ENCODE measurements at regions not wholly inside any gene's neighbourhood (a gene's known extent, or its start where the extent isn't known, plus 50 kb on each side); places are given as distances from the start of the nearest gene placed in this dataset.

DNA sequence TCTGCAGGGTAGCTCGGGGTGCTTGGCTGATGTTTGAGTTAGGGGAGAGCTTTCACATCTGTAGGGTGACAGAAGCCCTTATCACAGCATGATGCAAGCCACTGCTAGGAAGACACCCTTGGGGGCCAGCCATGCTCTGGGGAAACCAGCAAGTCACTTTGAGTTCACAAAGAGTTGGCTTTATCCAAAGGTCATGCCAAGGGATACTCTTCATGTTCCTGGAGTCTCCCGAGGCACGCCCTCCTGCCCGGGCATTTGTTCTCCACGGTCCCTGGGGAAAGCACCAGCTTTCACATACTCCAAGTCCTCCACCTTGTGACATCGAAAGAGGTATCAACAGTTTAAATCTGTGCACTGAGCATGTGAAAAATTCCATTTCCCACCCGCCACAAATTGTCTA lies 227.7 kb downstream of the VAPA start:
- H3K9ac ChIP-seq (ENCODE audit: insufficient read length) = no peak overlapping the region
- DNase-seq (ENCODE audit: low read depth, low spot score) = no peak
- no peak for TF ChIP-seq FOXP2 (optimal IDR thresholded peaks at IDR 0.05; ENCODE audit: control extremely low read depth, extremely low read length, insufficient read depth)
- TF ChIP-seq EZH2 (IDR thresholded peaks at IDR 0.05) = no peak
- TF ChIP-seq POLR2AphosphoS5 (IDR thresholded peaks at IDR 0.05; ENCODE audit: borderline replicate concordance, low read depth, low read length) = no peak
- no peak overlapping the region for H3K4me3 ChIP-seq
- H3K27ac ChIP-seq = no peak overlapping the region
- no peaks in the 10 kb centered on the region for H3K9me3 ChIP-seq (ENCODE audit: low read depth, low read length)
- no peaks in the 10 kb centered on the region for H3K36me3 ChIP-seq (ENCODE audit: insufficient read depth, low read length)

DNA sequence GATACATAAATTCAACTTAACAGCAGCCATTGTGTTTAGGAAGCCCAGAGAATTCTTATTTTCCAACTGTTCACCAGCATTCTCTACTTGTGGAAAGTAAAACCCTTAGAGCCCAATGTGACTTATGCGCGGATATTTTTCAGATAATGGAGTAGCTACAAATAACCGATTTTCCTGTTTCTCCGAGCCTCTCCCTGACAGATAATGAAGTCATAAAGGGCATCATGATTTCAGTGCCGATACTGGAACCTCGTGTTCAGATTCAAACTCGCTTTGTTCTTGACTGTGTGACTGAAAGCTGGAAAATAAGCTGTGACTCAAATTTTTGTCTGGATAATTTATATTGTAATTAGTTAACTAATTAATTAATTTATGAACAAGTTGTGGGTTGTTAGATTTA lies 228.2 kb downstream of the VAPA start:
- H3K27ac ChIP-seq = no peak overlapping the region
- no peak for DNase-seq (ENCODE audit: low read depth, low spot score)
- H3K9me3 ChIP-seq (ENCODE audit: low read depth, low read length) = no peaks in the 10 kb centered on the region
- no peak overlapping the region for H3K9ac ChIP-seq (ENCODE audit: insufficient read length)
- H3K4me3 ChIP-seq = no peak overlapping the region
- no peaks in the 10 kb centered on the region for H3K36me3 ChIP-seq (ENCODE audit: insufficient read depth, low read length)
- TF ChIP-seq FOXP2 (optimal IDR thresholded peaks at IDR 0.05; ENCODE audit: control extremely low read depth, extremely low read length, insufficient read depth) = no peak
- TF ChIP-seq POLR2AphosphoS5 (IDR thresholded peaks at IDR 0.05; ENCODE audit: borderline replicate concordance, low read depth, low read length) = no peak
- TF ChIP-seq EZH2 (IDR thresholded peaks at IDR 0.05) = no peak

DNA sequence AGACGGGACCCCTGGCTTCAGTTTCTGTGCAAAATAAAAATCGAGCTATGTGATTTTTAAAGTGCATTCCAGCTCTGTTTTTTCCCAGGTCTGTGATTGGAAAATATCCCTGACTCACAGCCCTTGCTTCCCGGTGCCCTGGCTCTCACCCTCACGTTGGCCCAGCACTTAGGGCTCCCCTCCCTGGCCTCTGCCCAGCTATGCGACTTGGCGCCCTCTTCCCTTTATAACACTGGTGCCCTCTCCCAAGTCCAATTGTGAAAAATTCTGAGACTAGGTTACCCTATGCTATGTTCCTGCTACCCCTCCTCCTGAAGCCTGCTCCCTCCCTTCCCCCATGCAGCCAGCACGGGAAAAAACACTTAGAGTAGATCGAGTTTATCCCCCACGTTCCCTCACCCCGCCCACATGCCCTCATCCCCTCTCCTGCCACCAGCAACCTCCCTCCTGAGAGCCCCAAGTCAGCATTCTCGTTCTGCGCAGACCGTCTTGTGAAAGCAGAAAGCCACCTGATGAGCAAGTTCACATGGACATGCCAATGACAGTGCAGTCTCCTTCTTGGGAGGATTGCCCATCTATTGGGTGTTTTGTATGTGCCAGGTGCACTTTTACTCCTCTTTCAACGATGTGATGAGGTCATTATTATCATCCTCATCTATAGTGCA lies 228.8 kb downstream of the VAPA start:
- no peak for DNase-seq (ENCODE audit: low read depth, low spot score)
- H3K36me3 ChIP-seq (ENCODE audit: insufficient read depth, low read length) = no peaks in the 10 kb centered on the region
- H3K4me3 ChIP-seq = no peak overlapping the region
- no peak overlapping the region for H3K9ac ChIP-seq (ENCODE audit: insufficient read length)
- H3K27ac ChIP-seq = no peak overlapping the region
- TF ChIP-seq FOXP2 (optimal IDR thresholded peaks at IDR 0.05; ENCODE audit: control extremely low read depth, extremely low read length, insufficient read depth) (no peak), EZH2 (IDR thresholded peaks at IDR 0.05) (no peak), POLR2AphosphoS5 (IDR thresholded peaks at IDR 0.05; ENCODE audit: borderline replicate concordance, low read depth, low read length) (no peak)
- no peaks in the 10 kb centered on the region for H3K9me3 ChIP-seq (ENCODE audit: low read depth, low read length)

DNA sequence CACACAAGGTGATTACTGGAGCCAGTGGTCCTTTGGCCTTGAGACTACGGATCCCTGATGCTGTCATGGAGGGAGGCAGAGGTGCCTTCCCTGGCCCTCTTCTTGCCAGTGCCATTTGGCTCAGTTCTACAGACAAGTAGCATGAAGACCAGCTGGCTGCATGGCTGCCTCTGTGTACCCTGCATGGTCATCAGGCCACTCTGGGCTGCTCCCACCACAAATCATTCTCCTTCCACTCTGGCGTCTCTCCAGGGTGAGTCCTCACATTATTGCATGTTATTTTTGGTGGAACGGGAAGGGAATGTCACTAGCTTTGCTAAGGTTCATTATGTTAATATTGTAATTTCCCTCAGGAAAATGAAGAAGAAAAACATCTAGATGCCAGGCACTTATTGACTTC lies 229.8 kb downstream of the VAPA start:
- no peak overlapping the region for H3K27ac ChIP-seq
- H3K36me3 ChIP-seq (ENCODE audit: insufficient read depth, low read length) = no peaks in the 10 kb centered on the region
- no peak for DNase-seq (ENCODE audit: low read depth, low spot score)
- TF ChIP-seq EZH2 (IDR thresholded peaks at IDR 0.05) = no peak
- no peak for TF ChIP-seq POLR2AphosphoS5 (IDR thresholded peaks at IDR 0.05; ENCODE audit: borderline replicate concordance, low read depth, low read length)
- TF ChIP-seq FOXP2 (optimal IDR thresholded peaks at IDR 0.05; ENCODE audit: control extremely low read depth, extremely low read length, insufficient read depth) = no peak
- no peak overlapping the region for H3K4me3 ChIP-seq
- H3K9me3 ChIP-seq (ENCODE audit: low read depth, low read length) = no peaks in the 10 kb centered on the region
- no peak overlapping the region for H3K9ac ChIP-seq (ENCODE audit: insufficient read length)

DNA sequence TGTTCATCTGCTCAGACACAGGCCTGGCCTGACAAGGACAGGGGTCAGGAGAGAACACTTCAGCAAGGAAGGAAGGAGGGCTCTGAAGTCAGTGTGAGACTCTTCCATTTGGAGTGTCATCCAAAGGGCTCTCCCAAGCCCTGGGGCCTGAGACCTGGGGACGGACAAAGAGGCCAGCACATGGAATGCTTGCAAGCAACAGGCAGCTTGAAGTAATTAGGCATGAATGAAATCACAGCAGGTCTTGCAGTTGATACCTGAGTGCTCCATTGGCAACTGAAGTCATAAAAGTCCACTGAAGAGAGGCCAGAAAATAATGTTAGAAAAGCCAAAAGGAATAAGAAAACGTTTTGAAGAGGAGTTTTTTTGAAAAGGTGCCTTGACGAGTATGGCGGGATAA lies 231.7 kb downstream of the VAPA start:
- no peak overlapping the region for H3K27ac ChIP-seq
- H3K9ac ChIP-seq (ENCODE audit: insufficient read length) = no peak overlapping the region
- no peaks in the 10 kb centered on the region for H3K9me3 ChIP-seq (ENCODE audit: low read depth, low read length)
- TF ChIP-seq FOXP2 (optimal IDR thresholded peaks at IDR 0.05; ENCODE audit: control extremely low read depth, extremely low read length, insufficient read depth) = no peak
- DNase-seq (ENCODE audit: low read depth, low spot score) = no peak
- no peak overlapping the region for H3K4me3 ChIP-seq
- no peaks in the 10 kb centered on the region for H3K36me3 ChIP-seq (ENCODE audit: insufficient read depth, low read length)

DNA sequence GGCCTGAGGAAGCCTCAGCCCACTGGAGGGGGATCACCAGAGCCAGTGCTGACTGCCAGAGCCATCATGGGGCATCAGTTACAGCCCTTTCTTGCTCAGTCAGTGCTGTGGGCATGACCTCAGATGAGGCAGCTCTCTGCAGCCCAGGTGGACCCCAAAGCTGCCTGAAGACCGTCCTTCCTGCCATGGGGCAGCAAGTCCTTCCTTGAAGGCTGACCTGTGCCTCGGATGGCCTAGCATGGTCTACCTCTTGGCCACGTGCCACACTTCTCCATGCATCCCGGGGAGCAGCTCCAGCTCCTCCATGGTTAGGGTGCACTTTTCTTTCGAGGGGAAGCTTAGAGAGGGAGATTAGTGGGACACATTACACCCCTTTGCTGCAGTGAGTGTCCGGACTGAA lies 233.4 kb downstream of the VAPA start:
- H3K9ac ChIP-seq (ENCODE audit: insufficient read length) = no peak overlapping the region
- DNase-seq (ENCODE audit: low read depth, low spot score) = no peak
- no peaks in the 10 kb centered on the region for H3K9me3 ChIP-seq (ENCODE audit: low read depth, low read length)
- H3K4me3 ChIP-seq = no peak overlapping the region
- H3K36me3 ChIP-seq (ENCODE audit: insufficient read depth, low read length) = no peaks in the 10 kb centered on the region
- no peak for TF ChIP-seq EZH2 (IDR thresholded peaks at IDR 0.05)
- H3K27ac ChIP-seq = no peak overlapping the region

DNA sequence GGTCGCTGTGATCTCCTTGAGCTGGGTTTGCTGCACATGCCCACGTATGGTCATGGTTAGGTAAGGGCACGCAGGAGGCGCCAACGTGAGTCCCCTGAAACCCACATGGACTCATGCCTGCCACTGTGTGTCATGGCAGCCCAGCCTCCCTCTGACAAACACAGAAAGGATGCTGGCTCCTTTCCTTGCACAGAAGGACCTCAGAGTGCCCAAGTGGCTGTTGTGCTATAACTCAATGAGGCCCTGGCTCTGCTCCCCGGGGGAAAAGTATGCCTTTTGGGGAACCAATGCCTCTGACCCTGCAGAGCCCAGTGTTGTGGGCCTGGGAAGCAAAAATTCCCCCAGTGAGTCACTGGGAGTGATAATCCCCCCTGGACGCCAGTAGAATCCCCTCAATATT lies 233.9 kb downstream of the VAPA start:
- no peak for TF ChIP-seq EZH2 (IDR thresholded peaks at IDR 0.05)
- TF ChIP-seq POLR2AphosphoS5 (IDR thresholded peaks at IDR 0.05; ENCODE audit: borderline replicate concordance, low read depth, low read length) = no peak
- TF ChIP-seq FOXP2 (optimal IDR thresholded peaks at IDR 0.05; ENCODE audit: control extremely low read depth, extremely low read length, insufficient read depth) = no peak
- DNase-seq (ENCODE audit: low read depth, low spot score) = no peak
- Histone ChIP-seq H3K9me3 (ENCODE audit: low read depth, low read length) (no peaks in the 10 kb centered on the region), H3K27ac (no peak overlapping the region), H3K4me3 (no peak overlapping the region), H3K9ac (ENCODE audit: insufficient read length) (no peak overlapping the region), H3K36me3 (ENCODE audit: insufficient read depth, low read length) (no peaks in the 10 kb centered on the region)

DNA sequence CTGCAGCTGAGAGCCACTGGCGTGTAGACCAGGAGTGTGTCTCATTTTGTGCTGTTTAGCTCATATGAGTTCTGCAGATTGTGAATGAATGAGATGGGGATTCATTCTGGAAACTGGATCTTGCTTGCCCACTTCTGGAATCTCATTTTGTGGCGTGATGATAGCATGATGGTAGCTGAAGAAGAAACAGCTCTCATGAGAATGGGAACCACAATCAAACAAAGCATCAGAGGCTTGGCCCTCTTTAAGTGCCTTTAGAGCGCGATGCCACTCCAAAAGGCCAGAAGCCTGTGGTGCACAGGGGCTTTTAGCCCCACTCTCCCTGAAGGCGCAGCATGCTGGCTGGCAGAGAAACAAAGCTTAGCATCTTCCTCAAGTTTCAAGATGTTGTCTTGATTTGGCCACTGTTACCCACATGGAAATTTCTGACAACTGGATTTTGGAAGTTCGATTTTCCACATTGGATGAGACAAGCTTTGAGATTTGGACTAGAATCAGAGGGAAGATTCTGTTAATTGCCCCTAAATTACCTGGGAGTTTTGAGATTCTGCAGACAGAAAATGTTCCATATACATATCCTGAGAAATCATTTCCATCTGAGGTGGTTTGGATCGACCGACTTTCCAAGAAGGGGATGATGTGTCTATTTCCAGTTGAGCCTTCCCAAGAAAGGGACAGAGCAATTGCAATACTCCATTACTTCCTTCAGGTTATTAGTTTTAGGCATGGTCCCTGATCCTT lies 234.5 kb downstream of the VAPA start:
- TF ChIP-seq EZH2 (IDR thresholded peaks at IDR 0.05) = no peak
- no peak for TF ChIP-seq POLR2AphosphoS5 (IDR thresholded peaks at IDR 0.05; ENCODE audit: borderline replicate concordance, low read depth, low read length)
- TF ChIP-seq FOXP2 (optimal IDR thresholded peaks at IDR 0.05; ENCODE audit: control extremely low read depth, extremely low read length, insufficient read depth) = no peak
- no peak overlapping the region for H3K9ac ChIP-seq (ENCODE audit: insufficient read length)
- no peaks in the 10 kb centered on the region for H3K36me3 ChIP-seq (ENCODE audit: insufficient read depth, low read length)
- DNase-seq (ENCODE audit: low read depth, low spot score) = no peak
- no peak overlapping the region for H3K27ac ChIP-seq
- H3K9me3 ChIP-seq (ENCODE audit: low read depth, low read length) = no peaks in the 10 kb centered on the region
- H3K4me3 ChIP-seq = no peak overlapping the region
